ENCODE measurements at regions not wholly inside any gene's neighbourhood (a gene's known extent, or its start where the extent isn't known, plus 50 kb on each side); places are given as distances from the start of the nearest gene placed in this dataset.
"Not testable (repeated sequence)": the region's sequence is repeated elsewhere in the genome, so short reads cannot be mapped to it uniquely, and the experiment has no call there.

- Histone ChIP-seq H3K9me3 (no peaks in the 10 kb centered on the region), H3K27ac (no peak overlapping the region), H3K27me3 (no peaks in the 10 kb centered on the region), H3K4me1 (no peaks in the 10 kb centered on the region), H3K36me3 (no peaks in the 10 kb centered on the region), H3K4me3 (no peak overlapping the region)
- TF ChIP-seq, protein P1, sequence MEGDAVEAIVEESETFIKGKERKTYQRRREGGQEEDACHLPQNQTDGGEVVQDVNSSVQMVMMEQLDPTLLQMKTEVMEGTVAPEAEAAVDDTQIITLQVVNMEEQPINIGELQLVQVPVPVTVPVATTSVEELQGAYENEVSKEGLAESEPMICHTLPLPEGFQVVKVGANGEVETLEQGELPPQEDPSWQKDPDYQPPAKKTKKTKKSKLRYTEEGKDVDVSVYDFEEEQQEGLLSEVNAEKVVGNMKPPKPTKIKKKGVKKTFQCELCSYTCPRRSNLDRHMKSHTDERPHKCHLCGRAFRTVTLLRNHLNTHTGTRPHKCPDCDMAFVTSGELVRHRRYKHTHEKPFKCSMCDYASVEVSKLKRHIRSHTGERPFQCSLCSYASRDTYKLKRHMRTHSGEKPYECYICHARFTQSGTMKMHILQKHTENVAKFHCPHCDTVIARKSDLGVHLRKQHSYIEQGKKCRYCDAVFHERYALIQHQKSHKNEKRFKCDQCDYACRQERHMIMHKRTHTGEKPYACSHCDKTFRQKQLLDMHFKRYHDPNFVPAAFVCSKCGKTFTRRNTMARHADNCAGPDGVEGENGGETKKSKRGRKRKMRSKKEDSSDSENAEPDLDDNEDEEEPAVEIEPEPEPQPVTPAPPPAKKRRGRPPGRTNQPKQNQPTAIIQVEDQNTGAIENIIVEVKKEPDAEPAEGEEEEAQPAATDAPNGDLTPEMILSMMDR (IDR thresholded peaks at IDR 0.05), result no peak
- DNase-seq (ENCODE audit: low spot score in 2 of 2), result no peak
- intact Hi-C loops (cut with DNase I), result no loop called here
These were observed 81.1 kb upstream of the BTG3 start for GRCh38 chr21:17693801-17694200.

DNA sequence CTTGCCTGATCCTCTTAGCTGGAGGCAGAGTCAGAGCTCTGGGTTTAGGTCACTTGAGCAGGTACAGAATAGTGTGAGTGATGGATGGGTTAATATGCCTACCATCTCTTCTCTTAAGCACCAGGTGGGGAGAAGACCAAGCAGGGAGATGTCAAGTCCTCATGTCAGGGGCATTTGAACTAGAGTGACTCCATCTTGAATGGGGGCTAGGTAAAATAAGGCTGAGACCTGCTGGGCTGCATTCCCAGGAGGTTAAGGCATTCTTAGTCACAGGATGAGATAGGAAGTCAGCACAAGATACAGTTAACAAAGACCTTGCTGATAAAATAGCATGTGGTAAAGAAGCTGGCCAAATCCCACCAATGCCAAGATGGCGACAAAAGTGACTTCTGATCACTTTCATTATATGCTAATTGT is 77.4 kb upstream of the BTG3 start:
- TF ChIP-seq, protein P1 (IDR thresholded peaks at IDR 0.05), result no peak
- intact Hi-C loops (cut with DNase I), result no loop called here
- H3K36me3 ChIP-seq, result no peaks in the 10 kb centered on the region
- H3K27me3 ChIP-seq, result no peaks in the 10 kb centered on the region
- H3K9me3 ChIP-seq, result no peaks in the 10 kb centered on the region
- no peak overlapping the region for H3K27ac ChIP-seq
- DNase-seq (ENCODE audit: low spot score in 2 of 2), result no peak
- H3K4me1 ChIP-seq, result no peaks in the 10 kb centered on the region
- no peak overlapping the region for H3K4me3 ChIP-seq

DNA sequence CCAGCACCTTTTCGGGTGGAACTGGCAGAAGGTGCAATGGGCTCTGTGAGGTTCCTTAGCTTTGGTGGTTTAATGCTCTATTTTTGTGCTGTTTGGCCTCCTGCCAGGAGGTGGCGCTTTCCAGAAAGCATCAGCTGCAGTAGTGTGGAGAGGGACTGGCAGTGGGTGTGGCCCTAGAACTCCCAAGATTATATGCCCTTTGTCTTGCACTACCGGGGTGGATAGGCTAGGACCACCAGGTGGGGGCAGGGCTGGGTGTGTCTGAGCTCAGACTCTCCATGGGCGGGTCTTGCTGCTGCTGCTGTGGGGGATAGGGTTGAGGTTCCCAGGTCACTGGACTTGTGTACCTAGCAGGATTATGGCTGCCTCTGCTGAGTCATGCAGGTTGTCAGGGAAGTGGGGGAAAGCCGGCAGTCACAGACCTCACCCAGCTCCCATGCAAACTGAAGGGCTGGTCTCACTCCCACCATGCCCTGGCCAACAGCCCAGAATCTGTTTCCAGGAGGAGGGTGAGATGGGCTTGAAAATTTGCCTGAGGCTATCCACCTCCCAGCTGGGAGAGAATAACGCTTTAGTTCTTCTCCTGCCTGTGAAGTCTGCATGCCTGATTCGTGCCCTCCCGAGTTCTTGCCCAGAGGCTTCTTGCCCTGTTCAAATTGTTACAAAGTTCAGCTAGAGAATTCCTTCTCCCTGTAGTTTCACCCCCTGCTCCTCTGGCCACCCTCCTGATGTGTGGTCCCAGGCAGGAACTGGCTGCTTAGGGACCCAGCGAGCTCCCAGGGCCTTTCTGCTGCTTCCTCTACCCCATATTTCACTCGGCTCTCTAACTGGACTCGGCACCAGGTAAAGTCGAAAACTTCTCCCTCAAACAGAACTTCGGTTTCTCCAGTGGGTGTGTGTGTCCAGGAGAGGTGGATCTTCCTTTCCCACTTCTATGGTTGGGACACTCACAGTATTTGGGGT is 76.5 kb upstream of the BTG3 start:
- no peaks in the 10 kb centered on the region for H3K27me3 ChIP-seq
- H3K36me3 ChIP-seq, result no peaks in the 10 kb centered on the region
- intact Hi-C loops (cut with DNase I), result no loop called here
- no peak overlapping the region for H3K4me3 ChIP-seq
- TF ChIP-seq, protein P1 (IDR thresholded peaks at IDR 0.05), result no peak
- H3K27ac ChIP-seq, result no peak overlapping the region
- H3K4me1 ChIP-seq, result no peaks in the 10 kb centered on the region
- no peaks in the 10 kb centered on the region for H3K9me3 ChIP-seq
- DNase-seq (ENCODE audit: low spot score in 2 of 2), result no peak

DNA sequence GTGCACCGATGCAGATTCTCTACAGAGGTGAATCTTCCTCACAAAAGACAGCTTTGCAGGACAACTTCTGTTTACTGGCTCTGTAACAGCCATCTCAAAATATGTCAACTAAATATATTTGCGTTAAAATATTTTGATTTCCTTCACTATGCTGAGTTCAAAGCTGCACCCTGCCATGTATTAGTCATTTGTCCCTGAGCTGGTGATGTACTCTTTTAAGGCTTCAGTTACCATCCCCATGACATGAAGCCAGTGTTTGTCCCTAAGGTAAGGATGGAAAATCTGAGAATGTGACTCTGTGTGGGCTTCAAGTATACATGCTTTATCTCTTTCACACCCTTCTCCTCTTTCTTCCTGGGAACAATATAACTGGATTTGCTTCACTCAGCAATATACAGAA is 70.2 kb upstream of the BTG3 start:
- Histone ChIP-seq H3K36me3 (no peaks in the 10 kb centered on the region), H3K27ac (no peak overlapping the region), H3K4me1 (no peaks in the 10 kb centered on the region), H3K9me3 (no peaks in the 10 kb centered on the region), H3K4me3 (no peak overlapping the region), H3K27me3 (no peaks in the 10 kb centered on the region)
- DNase-seq (ENCODE audit: low spot score in 2 of 2), result no peak
- intact Hi-C loops (cut with DNase I), result no loop called here
- TF ChIP-seq, protein P1 (IDR thresholded peaks at IDR 0.05), result no peak

GRCh38 chr21:17679002-17679600 is 66.4 kb upstream of the BTG3 start:
- H3K27ac ChIP-seq, result no peak overlapping the region
- intact Hi-C loops (cut with DNase I), result loop anchor here (1.0 to 10.0 kb wide), 3 partner anchors 146 to 246 kb away; no protein-coding TSS in a partner anchor
- TF ChIP-seq, protein P1 (IDR thresholded peaks at IDR 0.05), result peak; percentile 66 to 73 (median 69)
- DNase-seq (ENCODE audit: low spot score in 2 of 2), result no peak
- no peaks in the 10 kb centered on the region for H3K36me3 ChIP-seq
- H3K27me3 ChIP-seq, result no peaks in the 10 kb centered on the region
- H3K4me1 ChIP-seq, result no peaks in the 10 kb centered on the region
- no peaks in the 10 kb centered on the region for H3K9me3 ChIP-seq
- no peak overlapping the region for H3K4me3 ChIP-seq

DNA sequence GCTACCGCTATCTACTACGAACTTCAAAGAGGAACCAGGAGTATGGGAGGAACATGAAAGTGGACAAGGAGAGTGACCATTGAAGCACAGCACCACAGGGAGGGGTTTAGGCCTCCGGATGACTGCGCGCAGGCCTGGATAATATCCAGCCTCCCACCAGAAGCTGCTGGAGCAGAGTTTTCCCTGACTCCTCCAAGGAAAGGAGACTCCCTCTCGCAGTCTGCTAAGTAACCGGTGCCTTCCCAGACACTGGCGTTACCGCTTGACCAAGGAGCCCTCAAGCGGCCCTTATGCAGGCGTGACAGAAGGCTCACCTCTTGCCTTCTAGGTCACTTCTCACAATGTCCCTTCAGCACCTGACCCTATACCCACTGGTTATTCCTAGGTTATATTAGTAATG is 64.2 kb upstream of the BTG3 start:
- not testable (repeated sequence) for H3K4me3 ChIP-seq; H3K27ac ChIP-seq; DNase-seq (ENCODE audit: low spot score in 2 of 2); H3K9me3 ChIP-seq; H3K27me3 ChIP-seq; H3K36me3 ChIP-seq; H3K4me1 ChIP-seq
- intact Hi-C loops (cut with DNase I), result loop anchor here (10.0 kb wide), 1 partner anchor 148 kb away; no protein-coding TSS in a partner anchor
